ENCODE measurements at regions not wholly inside any gene's neighbourhood (a gene's known extent, or its start where the extent isn't known, plus 50 kb on each side); places are given as distances from the start of the nearest gene placed in this dataset.

GRCh38 chr3:181896605-181897004 is 184.9 kb downstream of the SOX2 start:
- no peaks in the 10 kb centered on the region for H3K9me3 ChIP-seq (ENCODE audit: low read length)
- H3K4me3 ChIP-seq (ENCODE audit: low read depth in 1 of 2, low read length in 2 of 2): no peak overlapping the region
- H3K27me3 ChIP-seq (ENCODE audit: control insufficient read depth in 1 of 2, insufficient read depth in 2 of 2, low read length in 2 of 2): no peaks in the 10 kb centered on the region
- no peak overlapping the region for H3K9ac ChIP-seq (ENCODE audit: low read length)
- no peaks in the 10 kb centered on the region for H3K36me3 ChIP-seq (ENCODE audit: insufficient read depth, low read length)
- no peak overlapping the region for H3K27ac ChIP-seq (ENCODE audit: low read depth, low read length)
- no peaks in the 10 kb centered on the region for H3K4me1 ChIP-seq (ENCODE audit: insufficient read depth, low read length)

DNA sequence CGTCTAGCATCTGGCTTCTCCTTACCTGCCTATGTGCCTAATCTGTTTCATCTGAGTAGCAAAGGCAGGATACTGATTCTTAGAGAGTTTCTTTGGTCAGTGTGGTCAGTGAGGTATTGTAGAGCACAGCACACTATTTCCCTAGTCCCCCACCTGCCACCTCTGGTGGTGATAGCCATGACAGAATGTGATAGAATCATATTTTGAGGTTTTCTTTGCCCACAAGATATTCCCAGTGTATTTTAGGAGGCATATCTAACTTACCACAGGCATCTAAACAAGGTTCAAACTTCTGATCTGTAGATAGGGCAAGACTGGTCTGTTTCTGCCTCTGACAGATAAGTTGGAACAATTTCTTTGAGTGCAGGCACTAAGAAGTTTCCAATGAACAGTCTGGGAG is 188.0 kb downstream of the SOX2 start:
- Histone ChIP-seq H3K4me3 (ENCODE audit: low read depth in 1 of 2, low read length in 2 of 2) (no peak overlapping the region), H3K27ac (ENCODE audit: low read depth, low read length) (no peak overlapping the region), H3K27me3 (ENCODE audit: control insufficient read depth in 1 of 2, insufficient read depth in 2 of 2, low read length in 2 of 2) (no peaks in the 10 kb centered on the region), H3K4me1 (ENCODE audit: insufficient read depth, low read length) (no peaks in the 10 kb centered on the region), H3K9me3 (ENCODE audit: low read length) (no peaks in the 10 kb centered on the region), H3K9ac (ENCODE audit: low read length) (no peak overlapping the region), H3K36me3 (ENCODE audit: insufficient read depth, low read length) (no peaks in the 10 kb centered on the region)

DNA sequence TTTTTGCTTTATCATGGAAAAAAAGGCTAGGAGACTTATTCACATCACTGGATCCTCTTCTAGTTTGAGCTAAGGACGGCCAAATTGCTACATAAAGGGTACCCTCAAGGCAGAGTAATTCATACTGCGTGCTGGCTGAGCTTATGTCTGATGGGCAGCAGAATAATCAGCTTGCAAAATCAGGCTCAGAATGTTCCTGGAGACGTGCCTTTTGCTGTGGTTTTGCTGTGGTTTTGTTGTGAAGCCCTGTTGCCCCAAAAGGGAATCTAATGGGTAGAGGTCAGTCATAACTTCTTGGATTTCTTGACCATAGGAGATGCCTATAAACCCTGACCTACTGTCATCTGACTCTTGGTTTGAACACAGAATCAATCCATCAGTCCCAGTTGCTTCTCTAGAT is 189.9 kb downstream of the SOX2 start:
- H3K9ac ChIP-seq (ENCODE audit: low read length): no peak overlapping the region
- H3K9me3 ChIP-seq (ENCODE audit: low read length): no peaks in the 10 kb centered on the region
- no peaks in the 10 kb centered on the region for H3K36me3 ChIP-seq (ENCODE audit: insufficient read depth, low read length)
- no peak overlapping the region for H3K27ac ChIP-seq (ENCODE audit: low read depth, low read length)
- no peaks in the 10 kb centered on the region for H3K4me1 ChIP-seq (ENCODE audit: insufficient read depth, low read length)
- no peaks in the 10 kb centered on the region for H3K27me3 ChIP-seq (ENCODE audit: control insufficient read depth in 1 of 2, insufficient read depth in 2 of 2, low read length in 2 of 2)
- no peak overlapping the region for H3K4me3 ChIP-seq (ENCODE audit: low read depth in 1 of 2, low read length in 2 of 2)

DNA sequence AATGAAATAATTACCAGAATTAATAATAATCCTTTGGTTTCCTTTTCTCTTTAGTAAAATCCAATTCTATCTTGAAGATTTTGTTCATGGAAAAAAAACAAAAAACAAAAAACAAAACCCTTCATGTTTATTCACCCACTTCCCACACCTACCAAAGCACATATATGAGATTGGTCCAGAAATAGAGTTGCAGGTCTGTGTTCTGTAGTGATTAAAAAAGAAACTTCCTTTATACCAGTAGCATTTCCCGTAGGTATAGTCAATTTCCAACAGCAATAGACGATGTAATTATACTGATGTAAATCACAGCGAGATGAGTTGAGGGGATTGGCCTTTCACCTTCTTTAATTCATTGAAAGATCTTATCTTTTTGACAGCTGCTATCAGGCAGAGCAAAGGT is 194.6 kb downstream of the SOX2 start:
- no peaks in the 10 kb centered on the region for H3K9me3 ChIP-seq (ENCODE audit: low read length)
- no peak overlapping the region for H3K27ac ChIP-seq (ENCODE audit: low read depth, low read length)
- no peaks in the 10 kb centered on the region for H3K36me3 ChIP-seq (ENCODE audit: insufficient read depth, low read length)
- no peaks in the 10 kb centered on the region for H3K4me1 ChIP-seq (ENCODE audit: insufficient read depth, low read length)
- H3K9ac ChIP-seq (ENCODE audit: low read length): no peak overlapping the region
- no peaks in the 10 kb centered on the region for H3K27me3 ChIP-seq (ENCODE audit: control insufficient read depth in 1 of 2, insufficient read depth in 2 of 2, low read length in 2 of 2)
- H3K4me3 ChIP-seq (ENCODE audit: low read depth in 1 of 2, low read length in 2 of 2): no peak overlapping the region

DNA sequence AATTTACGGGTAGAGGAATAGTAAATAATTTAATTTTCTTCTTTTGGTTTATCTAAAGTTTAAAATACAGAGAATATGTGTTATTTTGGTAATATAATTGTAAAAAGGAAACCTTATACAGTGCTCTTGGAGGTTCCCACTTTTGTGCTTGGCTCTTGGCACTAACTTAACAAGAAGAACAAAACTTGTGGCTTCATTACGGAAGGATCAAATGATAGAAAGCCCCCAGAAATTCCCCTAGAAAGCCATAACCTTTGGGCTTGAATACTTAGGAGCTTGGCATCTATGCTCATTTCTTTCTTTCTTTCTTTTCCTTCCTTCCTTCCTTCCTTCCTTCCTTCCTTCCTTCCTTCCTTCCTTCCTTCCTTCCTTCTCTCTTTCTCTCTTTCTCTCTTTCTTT is 197.5 kb downstream of the SOX2 start:
- H3K4me3 ChIP-seq (ENCODE audit: low read depth in 1 of 2, low read length in 2 of 2): no peak overlapping the region
- no peaks in the 10 kb centered on the region for H3K36me3 ChIP-seq (ENCODE audit: insufficient read depth, low read length)
- no peak overlapping the region for H3K27ac ChIP-seq (ENCODE audit: low read depth, low read length)
- H3K27me3 ChIP-seq (ENCODE audit: control insufficient read depth in 1 of 2, insufficient read depth in 2 of 2, low read length in 2 of 2): no peaks in the 10 kb centered on the region
- no peaks in the 10 kb centered on the region for H3K9me3 ChIP-seq (ENCODE audit: low read length)
- no peaks in the 10 kb centered on the region for H3K4me1 ChIP-seq (ENCODE audit: insufficient read depth, low read length)
- H3K9ac ChIP-seq (ENCODE audit: low read length): no peak overlapping the region

GRCh38 chr3:181912384-181912783 is 200.7 kb downstream of the SOX2 start:
- H3K36me3 ChIP-seq (ENCODE audit: insufficient read depth, low read length): no peaks in the 10 kb centered on the region
- no peaks in the 10 kb centered on the region for H3K9me3 ChIP-seq (ENCODE audit: low read length)
- H3K9ac ChIP-seq (ENCODE audit: low read length): no peak overlapping the region
- H3K27ac ChIP-seq (ENCODE audit: low read depth, low read length): no peak overlapping the region
- H3K4me1 ChIP-seq (ENCODE audit: insufficient read depth, low read length): no peaks in the 10 kb centered on the region
- no peaks in the 10 kb centered on the region for H3K27me3 ChIP-seq (ENCODE audit: control insufficient read depth in 1 of 2, insufficient read depth in 2 of 2, low read length in 2 of 2)
- no peak overlapping the region for H3K4me3 ChIP-seq (ENCODE audit: low read depth in 1 of 2, low read length in 2 of 2)

DNA sequence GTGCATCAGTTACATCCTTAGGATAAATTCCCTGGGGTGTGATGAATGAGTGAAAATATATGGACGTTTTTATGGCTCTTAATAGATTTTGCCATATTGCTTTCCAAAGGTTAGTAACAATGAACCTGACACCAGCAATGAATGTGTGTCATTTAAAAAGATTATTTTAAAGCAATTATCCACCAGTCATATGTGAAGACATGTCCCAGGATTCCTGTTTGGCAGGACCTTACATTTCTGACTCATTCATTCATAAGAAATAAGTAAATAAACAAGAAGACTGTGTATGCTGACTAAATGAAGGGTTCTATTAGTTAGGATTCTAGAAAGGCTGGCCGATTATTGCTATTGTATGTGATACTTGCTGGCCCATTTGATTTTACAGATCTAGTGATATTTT is 201.5 kb downstream of the SOX2 start:
- Histone ChIP-seq H3K36me3 (ENCODE audit: insufficient read depth, low read length) (no peaks in the 10 kb centered on the region), H3K27ac (ENCODE audit: low read depth, low read length) (no peak overlapping the region), H3K4me3 (ENCODE audit: low read depth in 1 of 2, low read length in 2 of 2) (no peak overlapping the region), H3K4me1 (ENCODE audit: insufficient read depth, low read length) (no peaks in the 10 kb centered on the region), H3K27me3 (ENCODE audit: control insufficient read depth in 1 of 2, insufficient read depth in 2 of 2, low read length in 2 of 2) (no peaks in the 10 kb centered on the region), H3K9me3 (ENCODE audit: low read length) (no peaks in the 10 kb centered on the region), H3K9ac (ENCODE audit: low read length) (no peak overlapping the region)

- Histone ChIP-seq H3K4me3 (ENCODE audit: low read depth in 1 of 2, low read length in 2 of 2) (no peak overlapping the region), H3K9ac (ENCODE audit: low read length) (no peak overlapping the region), H3K9me3 (ENCODE audit: low read length) (no peaks in the 10 kb centered on the region), H3K36me3 (ENCODE audit: insufficient read depth, low read length) (no peaks in the 10 kb centered on the region), H3K27me3 (ENCODE audit: control insufficient read depth in 1 of 2, insufficient read depth in 2 of 2, low read length in 2 of 2) (no peaks in the 10 kb centered on the region), H3K4me1 (ENCODE audit: insufficient read depth, low read length) (no peaks in the 10 kb centered on the region), H3K27ac (ENCODE audit: low read depth, low read length) (no peak overlapping the region)
Observed at GRCh38 chr3:181915551-181915950, 203.8 kb downstream of the SOX2 start.

- Histone ChIP-seq H3K9ac (ENCODE audit: low read length) (no peak overlapping the region), H3K4me3 (ENCODE audit: low read depth in 1 of 2, low read length in 2 of 2) (no peak overlapping the region), H3K4me1 (ENCODE audit: insufficient read depth, low read length) (no peaks in the 10 kb centered on the region), H3K27ac (ENCODE audit: low read depth, low read length) (no peak overlapping the region), H3K27me3 (ENCODE audit: control insufficient read depth in 1 of 2, insufficient read depth in 2 of 2, low read length in 2 of 2) (no peaks in the 10 kb centered on the region), H3K36me3 (ENCODE audit: insufficient read depth, low read length) (no peaks in the 10 kb centered on the region), H3K9me3 (ENCODE audit: low read length) (no peaks in the 10 kb centered on the region)
Observed at GRCh38 chr3:181916013-181916412, 204.3 kb downstream of the SOX2 start.

- no peak overlapping the region for H3K9ac ChIP-seq (ENCODE audit: low read length)
- no peaks in the 10 kb centered on the region for H3K27me3 ChIP-seq (ENCODE audit: control insufficient read depth in 1 of 2, insufficient read depth in 2 of 2, low read length in 2 of 2)
- no peaks in the 10 kb centered on the region for H3K9me3 ChIP-seq (ENCODE audit: low read length)
- no peak overlapping the region for H3K4me3 ChIP-seq (ENCODE audit: low read depth in 1 of 2, low read length in 2 of 2)
- H3K4me1 ChIP-seq (ENCODE audit: insufficient read depth, low read length): no peaks in the 10 kb centered on the region
- no peaks in the 10 kb centered on the region for H3K36me3 ChIP-seq (ENCODE audit: insufficient read depth, low read length)
- no peak overlapping the region for H3K27ac ChIP-seq (ENCODE audit: low read depth, low read length)
Observed at GRCh38 chr3:181917027-181917426, 205.3 kb downstream of the SOX2 start.

GRCh38 chr3:181919375-181919774 is 207.7 kb downstream of the SOX2 start:
- Histone ChIP-seq H3K9ac (ENCODE audit: low read length) (no peak overlapping the region), H3K4me1 (ENCODE audit: insufficient read depth, low read length) (no peaks in the 10 kb centered on the region), H3K9me3 (ENCODE audit: low read length) (no peaks in the 10 kb centered on the region), H3K27me3 (ENCODE audit: control insufficient read depth in 1 of 2, insufficient read depth in 2 of 2, low read length in 2 of 2) (no peaks in the 10 kb centered on the region), H3K36me3 (ENCODE audit: insufficient read depth, low read length) (no peaks in the 10 kb centered on the region), H3K4me3 (ENCODE audit: low read depth in 1 of 2, low read length in 2 of 2) (no peak overlapping the region), H3K27ac (ENCODE audit: low read depth, low read length) (no peak overlapping the region)

- no peaks in the 10 kb centered on the region for H3K27me3 ChIP-seq (ENCODE audit: control insufficient read depth in 1 of 2, insufficient read depth in 2 of 2, low read length in 2 of 2)
- H3K36me3 ChIP-seq (ENCODE audit: insufficient read depth, low read length): no peaks in the 10 kb centered on the region
- H3K27ac ChIP-seq (ENCODE audit: low read depth, low read length): no peak overlapping the region
- no peak overlapping the region for H3K4me3 ChIP-seq (ENCODE audit: low read depth in 1 of 2, low read length in 2 of 2)
- no peaks in the 10 kb centered on the region for H3K9me3 ChIP-seq (ENCODE audit: low read length)
- H3K9ac ChIP-seq (ENCODE audit: low read length): no peak overlapping the region
- H3K4me1 ChIP-seq (ENCODE audit: insufficient read depth, low read length): no peaks in the 10 kb centered on the region
Observed at GRCh38 chr3:181920409-181920808, 208.7 kb downstream of the SOX2 start.
